ENCODE measurements at regions not wholly inside any gene's neighbourhood (a gene's known extent, or its start where the extent isn't known, plus 50 kb on each side); places are given as distances from the start of the nearest gene placed in this dataset.

GRCh38 chr2:228871012-228871411 is 400.1 kb downstream of the PID1 start:
- H3K36me3 ChIP-seq (ENCODE audit: insufficient read depth, low read length): no peaks in the 10 kb centered on the region
- Mint-ChIP-seq H3K27me3 (no peaks in the 10 kb centered on the region), H3K36me3 (no peaks in the 10 kb centered on the region), H3K4me1 (no peaks in the 10 kb centered on the region), H3K4me3 (no peak overlapping the region), H3K9me3 (peaks cover 0 to 31% (median 7%) of the 10 kb centered on the region in 5 donors), H3K27ac (no peak overlapping the region)
- no peak overlapping the region for H3K4me3 ChIP-seq (ENCODE audit: low read length)
- DNase-seq: no peak
- no peaks in the 10 kb centered on the region for H3K4me1 ChIP-seq (ENCODE audit: insufficient read depth, low read length)
- no peak overlapping the region for H3K27ac ChIP-seq (ENCODE audit: low read depth, low read length)
- no peaks in the 10 kb centered on the region for H3K27me3 ChIP-seq (ENCODE audit: insufficient read depth, low read length, poor library complexity, severe bottlenecking)
- ChIA-PET POLR2A (no interaction called here), CTCF (no interaction called here)
- H3K9me3 ChIP-seq (ENCODE audit: low read length): no peaks in the 10 kb centered on the region

DNA sequence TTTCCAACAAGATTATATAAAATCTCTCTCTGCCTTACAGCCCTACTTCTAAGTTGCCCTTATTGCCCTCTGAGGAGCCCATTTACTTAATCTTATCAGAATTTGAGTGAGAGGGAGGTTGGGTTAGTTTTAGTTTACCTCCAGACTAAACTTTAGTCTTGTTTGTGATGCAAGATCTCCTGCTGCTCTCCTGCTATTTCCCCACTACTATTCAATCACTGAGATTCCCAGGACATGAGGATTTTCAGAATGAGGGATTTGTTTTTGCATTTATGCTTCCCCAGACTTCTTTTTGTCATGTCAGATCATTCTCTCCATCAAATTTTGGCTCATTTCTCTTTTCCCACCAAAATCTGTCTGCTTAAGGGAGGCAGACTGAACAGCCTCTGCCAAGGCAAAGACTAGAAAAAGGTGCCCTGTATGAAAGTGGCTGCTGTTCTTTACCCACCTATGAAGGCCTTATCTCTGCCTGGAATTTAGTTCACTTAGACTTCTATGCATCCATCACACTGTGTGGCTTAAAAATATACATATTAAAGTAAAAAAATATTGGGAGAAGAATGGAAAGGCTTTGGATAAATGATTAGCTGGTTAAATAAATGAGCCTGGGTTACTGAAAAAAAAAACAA is 401.3 kb downstream of the PID1 start:
- ChIA-PET POLR2A (no interaction called here), CTCF (no interaction called here)
- no peaks in the 10 kb centered on the region for H3K36me3 Mint-ChIP-seq
- peaks cover 2 to 34% (median 7%) of the 10 kb centered on the region in 5 donors for H3K9me3 Mint-ChIP-seq
- no peaks in the 10 kb centered on the region for H3K4me1 ChIP-seq (ENCODE audit: insufficient read depth, low read length)
- H3K4me3 ChIP-seq (ENCODE audit: low read length): no peak overlapping the region
- no peaks in the 10 kb centered on the region for H3K4me1 Mint-ChIP-seq
- H3K4me3 Mint-ChIP-seq: no peak overlapping the region
- H3K27ac Mint-ChIP-seq: no peak overlapping the region
- H3K27me3 Mint-ChIP-seq: no peaks in the 10 kb centered on the region
- H3K27me3 ChIP-seq (ENCODE audit: insufficient read depth, low read length, poor library complexity, severe bottlenecking): no peaks in the 10 kb centered on the region
- no peak for DNase-seq
- no peak overlapping the region for H3K27ac ChIP-seq (ENCODE audit: low read depth, low read length)
- no peaks in the 10 kb centered on the region for H3K36me3 ChIP-seq (ENCODE audit: insufficient read depth, low read length)
- H3K9me3 ChIP-seq (ENCODE audit: low read length): no peaks in the 10 kb centered on the region

- ChIA-PET POLR2A (no interaction called here), CTCF (no interaction called here)
- DNase-seq: no peak
- Mint-ChIP-seq H3K27me3 (no peaks in the 10 kb centered on the region), H3K36me3 (no peaks in the 10 kb centered on the region), H3K27ac (no peak overlapping the region), H3K4me1 (no peaks in the 10 kb centered on the region), H3K4me3 (no peak overlapping the region), H3K9me3 (peaks cover 2 to 39% (median 6%) of the 10 kb centered on the region in 5 donors)
- Histone ChIP-seq H3K27me3 (ENCODE audit: insufficient read depth, low read length, poor library complexity, severe bottlenecking) (no peaks in the 10 kb centered on the region), H3K4me1 (ENCODE audit: insufficient read depth, low read length) (no peaks in the 10 kb centered on the region), H3K27ac (ENCODE audit: low read depth, low read length) (no peak overlapping the region), H3K9me3 (ENCODE audit: low read length) (no peaks in the 10 kb centered on the region), H3K36me3 (ENCODE audit: insufficient read depth, low read length) (no peaks in the 10 kb centered on the region), H3K4me3 (ENCODE audit: low read length) (no peak overlapping the region)
Measured at GRCh38 chr2:228867406-228867805, 403.7 kb downstream of the PID1 start.

DNA sequence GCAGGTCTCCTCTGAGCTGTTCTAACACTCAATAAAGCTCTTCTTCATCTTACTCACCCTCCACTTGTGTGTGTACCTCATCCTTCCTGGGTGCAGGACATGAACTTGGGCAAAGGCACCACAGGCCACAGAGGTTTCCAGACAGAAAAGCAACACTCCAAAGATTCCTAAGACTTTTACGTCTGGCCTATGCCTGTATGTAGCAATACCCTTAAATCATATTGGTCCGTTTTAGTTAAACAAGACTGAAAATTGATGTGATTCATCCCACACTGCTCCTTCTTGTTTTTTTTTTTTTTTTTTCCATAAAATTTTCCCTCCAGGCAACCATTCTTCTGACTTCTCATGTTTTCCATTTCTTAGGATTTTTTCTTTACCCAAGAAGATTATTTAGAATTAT is 404.3 kb downstream of the PID1 start:
- Mint-ChIP-seq H3K27me3 (no peaks in the 10 kb centered on the region), H3K27ac (peak overlapping the region in 1 of 8 donors; percentile 13), H3K36me3 (no peaks in the 10 kb centered on the region), H3K9me3 (peaks cover 2 to 39% (median 5%) of the 10 kb centered on the region in 5 donors), H3K4me3 (no peak overlapping the region), H3K4me1 (no peaks in the 10 kb centered on the region)
- Histone ChIP-seq H3K27ac (ENCODE audit: low read depth, low read length) (no peak overlapping the region), H3K4me1 (ENCODE audit: insufficient read depth, low read length) (no peaks in the 10 kb centered on the region), H3K9me3 (ENCODE audit: low read length) (no peaks in the 10 kb centered on the region), H3K36me3 (ENCODE audit: insufficient read depth, low read length) (no peaks in the 10 kb centered on the region), H3K4me3 (ENCODE audit: low read length) (no peak overlapping the region), H3K27me3 (ENCODE audit: insufficient read depth, low read length, poor library complexity, severe bottlenecking) (no peaks in the 10 kb centered on the region)
- ChIA-PET CTCF (no interaction called here), POLR2A (no interaction called here)
- no peak for DNase-seq

GRCh38 chr2:228866044-228866443 is 405.0 kb downstream of the PID1 start:
- H3K9me3 Mint-ChIP-seq: peaks cover 2 to 35% (median 5%) of the 10 kb centered on the region in 5 donors
- H3K4me1 Mint-ChIP-seq: no peaks in the 10 kb centered on the region
- no peak overlapping the region for H3K4me3 Mint-ChIP-seq
- POLR2A ChIA-PET: no interaction called here
- no peaks in the 10 kb centered on the region for H3K36me3 Mint-ChIP-seq
- H3K27me3 Mint-ChIP-seq: no peaks in the 10 kb centered on the region
- no peak overlapping the region for H3K27ac Mint-ChIP-seq
- H3K27ac ChIP-seq (ENCODE audit: low read depth, low read length): no peak overlapping the region
- no peaks in the 10 kb centered on the region for H3K36me3 ChIP-seq (ENCODE audit: insufficient read depth, low read length)
- H3K4me3 ChIP-seq (ENCODE audit: low read length): no peak overlapping the region
- H3K4me1 ChIP-seq (ENCODE audit: insufficient read depth, low read length): no peaks in the 10 kb centered on the region
- no peaks in the 10 kb centered on the region for H3K9me3 ChIP-seq (ENCODE audit: low read length)
- no peaks in the 10 kb centered on the region for H3K27me3 ChIP-seq (ENCODE audit: insufficient read depth, low read length, poor library complexity, severe bottlenecking)
- DNase-seq: no peak
- CTCF ChIA-PET: no interaction called here

GRCh38 chr2:228864131-228864530 is 407.0 kb downstream of the PID1 start:
- CTCF ChIA-PET: no interaction called here
- Mint-ChIP-seq H3K27me3 (no peaks in the 10 kb centered on the region), H3K27ac (no peak overlapping the region), H3K36me3 (no peaks in the 10 kb centered on the region), H3K4me1 (no peaks in the 10 kb centered on the region), H3K9me3 (peaks cover 2 to 24% (median 3%) of the 10 kb centered on the region in 5 donors), H3K4me3 (no peak overlapping the region)
- Histone ChIP-seq H3K4me1 (ENCODE audit: insufficient read depth, low read length) (no peaks in the 10 kb centered on the region), H3K4me3 (ENCODE audit: low read length) (no peak overlapping the region), H3K9me3 (ENCODE audit: low read length) (no peaks in the 10 kb centered on the region), H3K36me3 (ENCODE audit: insufficient read depth, low read length) (no peaks in the 10 kb centered on the region), H3K27me3 (ENCODE audit: insufficient read depth, low read length, poor library complexity, severe bottlenecking) (no peaks in the 10 kb centered on the region), H3K27ac (ENCODE audit: low read depth, low read length) (no peak overlapping the region)
- POLR2A ChIA-PET: no interaction called here
- no peak for DNase-seq

GRCh38 chr2:228860601-228861285 is 410.3 kb downstream of the PID1 start:
- Mint-ChIP-seq H3K4me3 (no peak overlapping the region), H3K27ac (no peak overlapping the region), H3K9me3 (peaks cover 2 to 26% (median 8%) of the 10 kb centered on the region in 5 donors), H3K27me3 (no peaks in the 10 kb centered on the region), H3K4me1 (no peaks in the 10 kb centered on the region), H3K36me3 (no peaks in the 10 kb centered on the region)
- Histone ChIP-seq H3K9me3 (ENCODE audit: low read length) (no peaks in the 10 kb centered on the region), H3K4me3 (ENCODE audit: low read length) (no peak overlapping the region), H3K4me1 (ENCODE audit: insufficient read depth, low read length) (no peaks in the 10 kb centered on the region), H3K27ac (ENCODE audit: low read depth, low read length) (no peak overlapping the region), H3K36me3 (ENCODE audit: insufficient read depth, low read length) (no peaks in the 10 kb centered on the region), H3K27me3 (ENCODE audit: insufficient read depth, low read length, poor library complexity, severe bottlenecking) (no peaks in the 10 kb centered on the region)
- CTCF ChIA-PET: no interaction called here
- no peak for DNase-seq
- POLR2A ChIA-PET: no interaction called here

GRCh38 chr2:228853151-228853550 is 417.9 kb downstream of the PID1 start:
- Mint-ChIP-seq H3K4me1 (no peaks in the 10 kb centered on the region), H3K27ac (no peak overlapping the region), H3K27me3 (no peaks in the 10 kb centered on the region), H3K36me3 (no peaks in the 10 kb centered on the region), H3K9me3 (peaks cover 0 to 27% (median 9%) of the 10 kb centered on the region in 5 donors), H3K4me3 (no peak overlapping the region)
- no peak for DNase-seq
- Histone ChIP-seq H3K4me3 (ENCODE audit: low read length) (no peak overlapping the region), H3K4me1 (ENCODE audit: insufficient read depth, low read length) (no peaks in the 10 kb centered on the region), H3K9me3 (ENCODE audit: low read length) (no peaks in the 10 kb centered on the region), H3K27ac (ENCODE audit: low read depth, low read length) (no peak overlapping the region), H3K27me3 (ENCODE audit: insufficient read depth, low read length, poor library complexity, severe bottlenecking) (no peaks in the 10 kb centered on the region), H3K36me3 (ENCODE audit: insufficient read depth, low read length) (no peaks in the 10 kb centered on the region)
- ChIA-PET POLR2A (no interaction called here), CTCF (no interaction called here)

Measured in CD8-positive, alpha-beta memory T cell (primary cell).